HG03196 (cell line): ENCODE measurements at regions not wholly inside any gene's neighbourhood (a gene's known extent, or its start where the extent isn't known, plus 50 kb on each side); places are given as distances from the start of the nearest gene placed in this dataset.

Experiments used
- ATAC-seq: cut with Tn5 transposase; IDR thresholded peaks from one replicate; pipeline ENCODE4 v1.9.1; 2021; ENCODE audit not compliant: unreplicated experiment

GRCh38 chr2:103809941-103810441, 1043.9 kb upstream of the POU3F3 start:
- ATAC-seq: no peak

GRCh38 chr2:103810875-103811274, 1043.0 kb upstream of the POU3F3 start:
- no peak for ATAC-seq

GRCh38 chr2:103814016-103814415, 1039.9 kb upstream of the POU3F3 start:
- no peak for ATAC-seq

- no peak for ATAC-seq
Measured at GRCh38 chr2:103815731-103816130, 1038.2 kb upstream of the POU3F3 start.

- ATAC-seq: no peak
Measured at GRCh38 chr2:103817746-103818145, 1036.2 kb upstream of the POU3F3 start.

- ATAC-seq: no peak
Measured at GRCh38 chr2:103818176-103818575, 1035.7 kb upstream of the POU3F3 start.

- no peak for ATAC-seq
Measured at GRCh38 chr2:103819599-103819998, 1034.3 kb upstream of the POU3F3 start.

- no peak for ATAC-seq
Measured at GRCh38 chr2:103823847-103824246, 1030.1 kb upstream of the POU3F3 start.

- no peak for ATAC-seq
Measured at GRCh38 chr2:103847276-103847675, 1006.6 kb upstream of the POU3F3 start.

- ATAC-seq: no peak
Measured at GRCh38 chr2:103859238-103859637, 994.7 kb upstream of the POU3F3 start.

- no peak for ATAC-seq
Measured at GRCh38 chr2:103860016-103860415, 993.9 kb upstream of the POU3F3 start.

- no peak for ATAC-seq
Measured at GRCh38 chr2:103868396-103868795, 985.5 kb upstream of the POU3F3 start.

GRCh38 chr2:103873716-103874351, 980.1 kb upstream of the POU3F3 start:
- ATAC-seq: no peak

- no peak for ATAC-seq
Measured at GRCh38 chr2:103875131-103875530, 978.8 kb upstream of the POU3F3 start.

GRCh38 chr2:103875531-103875930, 978.4 kb upstream of the POU3F3 start:
- ATAC-seq: no peak

GRCh38 chr2:103876611-103877010, 977.3 kb upstream of the POU3F3 start:
- no peak for ATAC-seq

- ATAC-seq: no peak
Measured at GRCh38 chr2:103879101-103879500, 974.8 kb upstream of the POU3F3 start.

GRCh38 chr2:103880081-103880834, 973.7 kb upstream of the POU3F3 start:
- ATAC-seq: no peak

- no peak for ATAC-seq
Measured at GRCh38 chr2:103887625-103888024, 966.3 kb upstream of the POU3F3 start.

- no peak for ATAC-seq
Measured at GRCh38 chr2:103896182-103896581, 957.7 kb upstream of the POU3F3 start.

- no peak for ATAC-seq
Measured at GRCh38 chr2:103898561-103898960, 955.4 kb upstream of the POU3F3 start.

GRCh38 chr2:103902347-103902746, 951.6 kb upstream of the POU3F3 start:
- ATAC-seq: no peak
